Activated T-helper 2 cell treated with anti-CD3 and anti-CD28 coated beads, Interferon-gamma antibody, Interleukin-2, Interleukin-4, amounts not matched to agents 10 μg/mL and 5 μg/mL and 100 μg/mL, durations not matched to agents 14 hours and 24 hours and 36 hours (primary cell): ENCODE measurements at regions not wholly inside any gene's neighbourhood (a gene's known extent, or its start where the extent isn't known, plus 50 kb on each side); places are given as distances from the start of the nearest gene placed in this dataset.
"Not testable (repeated sequence)": the region's sequence is repeated elsewhere in the genome, so short reads cannot be mapped to it uniquely, and the experiment has no call there.

Experiments used
- DNase-seq: peaks from one replicate; pipeline ENCODE4 v3.0.0; 2021; ENCODE audit warnings: low spot score
- H3K27ac Mint-ChIP-seq: one replicate; pipeline ENCODE4 v1.8.0; 2021; ENCODE audit warnings: mixed read lengths
- H3K27me3 Mint-ChIP-seq: one replicate; pipeline ENCODE4 v1.8.0; 2021; ENCODE audit warnings: low read depth, mixed read lengths
- H3K36me3 Mint-ChIP-seq: one replicate; pipeline ENCODE4 v1.8.0; 2021; ENCODE audit warnings: low read depth, mixed read lengths
- H3K4me1 Mint-ChIP-seq: one replicate; pipeline ENCODE4 v1.8.0; 2021; ENCODE audit warnings: low read depth, mixed read lengths
- H3K4me3 Mint-ChIP-seq: one replicate; pipeline ENCODE4 v1.8.0; 2021; ENCODE audit warnings: low read depth, mild to moderate bottlenecking, moderate library complexity, mixed read lengths
- H3K9me3 Mint-ChIP-seq: one replicate; pipeline ENCODE4 v1.8.0; 2021; ENCODE audit warnings: mixed read lengths
- intact Hi-C: fragments of 100-400 bp; cut with micrococcal nuclease; formaldehyde crosslinking; loops from one replicate; pipeline ENCODE4 v1.15.1; 2023

DNA sequence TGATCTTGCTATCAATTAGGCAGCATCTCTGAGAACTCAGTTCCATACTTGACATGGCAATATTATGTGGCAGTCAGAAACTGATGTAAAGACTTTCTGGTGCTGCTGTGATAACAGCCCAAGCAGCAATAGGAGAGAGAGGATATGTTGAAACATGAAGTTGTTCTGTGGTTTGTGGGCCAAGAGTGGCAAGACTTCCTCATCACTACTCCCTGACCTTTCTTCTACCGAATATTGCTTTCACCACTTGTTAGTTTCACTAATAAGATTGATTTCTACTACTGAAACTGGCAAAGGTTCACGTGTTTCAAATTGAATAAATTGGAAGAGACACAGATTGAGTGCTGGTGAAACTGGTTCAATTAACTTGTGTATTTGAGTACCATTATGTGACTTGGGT is 852.6 kb upstream of the RAG2 start:
- peaks cover 11% of the 10 kb centered on the region for H3K9me3 Mint-ChIP-seq
- H3K4me1 Mint-ChIP-seq, result no peaks in the 10 kb centered on the region
- no peak overlapping the region for H3K4me3 Mint-ChIP-seq
- no peak for DNase-seq
- H3K27ac Mint-ChIP-seq, result no peak overlapping the region
- no peaks in the 10 kb centered on the region for H3K27me3 Mint-ChIP-seq
- H3K36me3 Mint-ChIP-seq, result no peaks in the 10 kb centered on the region
- intact Hi-C loops, result no loop called here

DNA sequence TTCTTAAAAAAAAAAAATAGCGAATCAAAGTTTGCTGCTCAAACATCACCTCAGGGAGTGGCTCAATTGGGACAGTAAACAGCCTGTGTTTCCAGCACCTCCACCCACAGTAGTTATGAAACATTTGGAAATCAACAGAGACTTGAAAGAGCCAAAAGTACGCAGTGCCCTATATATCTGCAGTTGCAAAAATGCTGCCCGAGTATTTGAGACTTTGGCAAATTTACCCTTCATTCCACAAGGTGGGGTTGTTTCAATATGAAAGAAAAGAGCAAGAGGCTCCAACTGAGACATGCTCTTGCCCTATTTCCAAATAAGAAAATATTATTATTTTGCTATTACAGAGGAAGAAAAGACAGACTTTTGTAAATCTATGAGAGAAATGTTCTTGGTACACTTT is 851.1 kb upstream of the RAG2 start:
- Mint-ChIP-seq H3K36me3 (no peaks in the 10 kb centered on the region), H3K4me1 (no peaks in the 10 kb centered on the region), H3K4me3 (no peak overlapping the region), H3K27ac (no peak overlapping the region), H3K27me3 (no peaks in the 10 kb centered on the region), H3K9me3 (peaks cover 12% of the 10 kb centered on the region)
- no peak for DNase-seq
- intact Hi-C loops, result no loop called here

DNA sequence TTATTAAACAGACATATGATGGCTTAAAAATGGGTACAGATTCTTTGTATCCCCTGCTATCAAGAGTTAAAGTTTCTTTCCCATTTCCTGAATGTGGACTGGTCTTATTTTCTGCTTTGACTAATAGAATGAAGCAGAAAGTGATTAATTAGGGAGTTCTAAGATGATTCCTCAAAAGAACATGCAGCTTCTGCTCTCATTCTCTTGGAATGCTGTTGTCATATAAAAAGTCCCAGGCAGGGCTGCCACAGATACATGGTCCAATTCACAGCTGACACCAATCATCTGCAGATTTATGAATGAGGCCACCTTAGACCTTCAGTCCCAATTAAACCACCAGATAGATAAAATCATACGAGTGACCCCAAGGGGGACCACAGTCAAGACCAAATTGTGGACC is 844.5 kb upstream of the RAG2 start:
- H3K27ac Mint-ChIP-seq, result no peak overlapping the region
- H3K27me3 Mint-ChIP-seq, result no peaks in the 10 kb centered on the region
- no peak overlapping the region for H3K4me3 Mint-ChIP-seq
- intact Hi-C loops, result no loop called here
- DNase-seq, result no peak
- H3K9me3 Mint-ChIP-seq, result peaks cover 14% of the 10 kb centered on the region
- no peaks in the 10 kb centered on the region for H3K36me3 Mint-ChIP-seq
- H3K4me1 Mint-ChIP-seq, result no peaks in the 10 kb centered on the region

DNA sequence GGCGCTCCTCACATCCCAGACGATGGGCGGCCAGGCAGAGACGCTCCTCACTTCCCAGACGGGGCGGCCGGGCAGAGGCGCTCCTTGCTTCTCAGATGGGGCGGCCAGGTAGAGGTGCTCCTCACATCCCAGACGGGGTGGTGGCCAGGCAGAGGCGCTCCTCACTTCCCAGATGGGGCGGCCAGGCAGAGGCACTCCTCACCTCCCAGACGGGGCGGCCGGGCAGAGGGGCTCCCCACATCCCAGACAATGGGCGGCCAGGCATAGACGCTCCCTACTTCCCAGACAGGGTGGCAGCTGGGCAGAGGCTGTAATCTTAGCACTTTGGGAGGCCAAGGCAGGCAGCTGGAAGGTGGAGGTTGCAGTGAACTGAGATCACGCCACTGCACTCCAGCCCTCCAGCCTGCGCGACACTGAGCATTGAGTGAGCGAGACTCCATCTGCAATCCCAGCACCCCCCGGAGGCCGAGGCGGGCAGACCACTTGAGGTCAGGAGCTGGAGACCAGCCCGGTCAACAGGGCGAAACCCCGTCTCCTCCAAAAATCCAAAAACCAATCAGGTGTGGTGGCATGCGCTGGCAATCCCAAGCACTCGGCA is 833.7 kb upstream of the RAG2 start:
- H3K36me3 Mint-ChIP-seq, H3K4me3 Mint-ChIP-seq, H3K27me3 Mint-ChIP-seq, intact Hi-C loops, DNase-seq, H3K27ac Mint-ChIP-seq, H3K4me1 Mint-ChIP-seq: not testable (repeated sequence)
- H3K9me3 Mint-ChIP-seq, result peaks cover 24% of the 10 kb centered on the region

DNA sequence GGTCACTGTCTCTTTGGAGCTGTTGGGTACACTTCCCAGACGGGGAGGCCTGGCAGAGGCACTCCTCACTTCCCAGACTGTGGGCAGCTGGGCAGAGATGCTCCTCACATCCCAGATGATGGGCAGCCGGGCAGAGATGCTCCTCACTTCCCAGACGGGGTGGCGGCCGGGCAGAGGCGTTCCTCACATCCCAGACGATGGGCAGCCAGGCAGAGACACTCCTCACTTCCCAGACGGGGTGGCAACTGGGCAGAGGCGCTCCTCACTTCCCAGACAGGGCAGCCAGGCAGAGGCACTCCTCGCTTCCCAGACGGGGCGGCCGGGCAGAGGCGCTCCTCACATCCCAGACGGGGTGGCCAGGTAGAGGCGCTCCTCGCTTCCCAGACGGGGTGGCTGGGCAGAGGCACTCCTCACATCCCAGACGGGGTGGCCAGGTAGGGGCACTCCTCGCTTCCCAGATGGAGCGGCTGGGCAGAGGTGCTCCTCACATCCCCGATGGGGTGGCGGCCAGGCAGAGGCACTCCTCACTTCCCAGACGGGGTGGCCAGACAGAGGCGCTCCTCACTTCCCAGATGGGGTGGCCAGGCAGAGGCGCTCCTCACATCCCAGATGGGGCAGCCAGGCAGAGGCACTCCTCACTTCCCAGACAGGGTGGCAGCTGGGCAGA is 833.1 kb upstream of the RAG2 start:
- DNase-seq, H3K27me3 Mint-ChIP-seq, H3K27ac Mint-ChIP-seq, H3K4me3 Mint-ChIP-seq, intact Hi-C loops, H3K4me1 Mint-ChIP-seq, H3K36me3 Mint-ChIP-seq: not testable (repeated sequence)
- H3K9me3 Mint-ChIP-seq, result peaks cover 27% of the 10 kb centered on the region

DNA sequence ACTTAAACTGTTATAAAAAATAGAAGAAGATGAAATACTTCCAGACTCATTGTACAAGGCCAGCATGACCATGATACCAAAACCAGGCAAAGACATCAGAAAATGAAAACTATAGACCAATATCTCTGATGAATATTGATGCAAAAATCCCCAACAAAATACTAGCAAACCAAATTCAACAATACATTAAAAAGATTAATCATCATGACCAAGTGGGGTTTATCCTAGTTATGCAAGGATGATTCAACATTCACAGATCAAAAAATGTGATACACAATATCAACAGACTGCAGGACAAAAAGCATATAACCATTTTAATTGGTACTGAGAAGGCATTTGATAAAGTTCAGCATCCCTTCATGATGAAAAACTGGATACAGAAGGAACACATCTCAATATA is 824.5 kb upstream of the RAG2 start:
- Mint-ChIP-seq H3K27me3 (no peaks in the 10 kb centered on the region), H3K9me3 (peaks cover 44% of the 10 kb centered on the region), H3K4me1 (no peaks in the 10 kb centered on the region), H3K36me3 (no peaks in the 10 kb centered on the region), H3K4me3 (no peak overlapping the region), H3K27ac (no peak overlapping the region)
- intact Hi-C loops, result no loop called here
- no peak for DNase-seq

DNA sequence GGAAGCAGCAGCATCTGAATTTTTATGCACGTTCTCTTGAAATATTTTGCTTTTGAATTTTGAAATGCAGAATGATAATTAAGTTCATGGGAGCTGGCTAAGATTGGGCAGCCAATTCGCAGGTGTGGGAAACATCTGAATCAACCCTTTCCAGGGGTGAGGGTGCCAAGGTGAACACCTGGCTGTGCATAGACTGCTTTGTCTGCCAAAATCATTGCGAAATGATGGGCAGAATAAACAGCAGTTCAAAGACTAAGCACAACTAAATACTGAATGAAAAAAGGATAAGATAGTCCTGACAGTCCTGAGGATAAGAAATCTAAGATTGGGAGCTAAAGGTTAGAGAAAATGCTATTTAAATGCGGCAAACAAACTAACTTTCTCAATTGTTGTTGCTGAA is 813.3 kb upstream of the RAG2 start:
- intact Hi-C loops, result no loop called here
- Mint-ChIP-seq H3K4me3 (no peak overlapping the region), H3K27me3 (no peaks in the 10 kb centered on the region), H3K36me3 (no peaks in the 10 kb centered on the region), H3K27ac (no peak overlapping the region), H3K4me1 (no peaks in the 10 kb centered on the region), H3K9me3 (peaks cover 23% of the 10 kb centered on the region)
- DNase-seq, result no peak

DNA sequence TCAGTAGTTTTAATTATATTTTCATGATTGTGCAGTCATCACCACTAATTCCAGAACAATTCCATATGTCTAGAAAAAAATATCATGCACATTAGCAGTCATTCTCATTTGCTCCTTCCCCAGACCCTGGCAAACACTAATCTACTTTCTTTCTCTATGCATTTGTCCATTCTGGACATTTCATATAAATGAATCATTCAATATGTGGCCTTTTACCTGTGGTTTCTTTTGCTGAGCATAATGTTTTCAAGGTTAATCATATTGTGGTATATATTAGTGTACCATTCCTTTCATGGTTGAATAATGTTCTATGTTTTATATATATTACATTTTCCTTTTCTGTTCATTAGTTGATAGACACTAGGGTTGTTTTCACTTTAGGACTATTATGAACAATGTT is 811.1 kb upstream of the RAG2 start:
- peaks cover 22% of the 10 kb centered on the region for H3K9me3 Mint-ChIP-seq
- intact Hi-C loops, result no loop called here
- no peaks in the 10 kb centered on the region for H3K36me3 Mint-ChIP-seq
- no peak for DNase-seq
- no peaks in the 10 kb centered on the region for H3K27me3 Mint-ChIP-seq
- no peaks in the 10 kb centered on the region for H3K4me1 Mint-ChIP-seq
- no peak overlapping the region for H3K27ac Mint-ChIP-seq
- H3K4me3 Mint-ChIP-seq, result no peak overlapping the region

DNA sequence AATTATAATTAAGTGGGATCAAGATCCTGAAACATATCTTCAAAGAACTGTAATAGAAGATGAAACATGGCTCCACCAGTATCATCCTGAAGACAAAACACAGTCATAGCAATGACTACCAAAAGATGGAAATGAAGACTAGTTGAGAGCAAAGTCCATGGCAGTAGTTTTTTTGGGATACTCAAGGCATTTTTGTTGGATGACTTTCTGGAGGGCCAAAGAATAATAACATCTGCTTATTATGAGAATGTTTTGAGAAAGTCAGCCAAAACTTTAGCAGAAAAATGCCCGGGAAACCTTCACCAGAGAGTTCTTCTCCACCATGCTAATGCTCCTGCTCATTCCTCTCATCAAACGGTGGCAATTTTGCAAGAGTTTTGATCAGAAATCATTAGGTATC is 809.4 kb upstream of the RAG2 start:
- intact Hi-C loops, result no loop called here
- Mint-ChIP-seq H3K36me3 (no peaks in the 10 kb centered on the region), H3K27me3 (no peaks in the 10 kb centered on the region), H3K9me3 (peaks cover 30% of the 10 kb centered on the region), H3K4me3 (no peak overlapping the region), H3K27ac (no peak overlapping the region), H3K4me1 (no peaks in the 10 kb centered on the region)
- DNase-seq, result no peak

DNA sequence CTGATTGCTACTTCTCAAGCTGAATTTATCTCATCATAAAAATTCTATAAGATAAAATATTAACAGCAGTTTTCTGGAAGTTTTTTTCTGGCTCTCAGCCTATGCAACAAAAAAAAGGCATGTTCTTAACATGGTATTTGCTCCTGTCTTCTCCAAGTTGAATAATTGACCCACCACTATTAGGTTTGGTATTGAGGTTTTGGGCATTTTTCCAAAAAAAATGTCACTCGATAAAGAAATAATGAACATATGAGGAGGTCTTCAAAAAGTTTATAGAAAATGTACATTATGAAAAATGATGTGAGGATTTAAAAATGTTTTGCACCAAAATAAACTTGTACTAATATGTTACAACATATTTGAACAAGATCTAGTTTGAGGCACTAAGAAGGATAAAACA is 808.6 kb upstream of the RAG2 start:
- Mint-ChIP-seq H3K27me3 (no peaks in the 10 kb centered on the region), H3K4me1 (no peaks in the 10 kb centered on the region), H3K36me3 (no peaks in the 10 kb centered on the region), H3K27ac (no peak overlapping the region), H3K9me3 (peaks cover 32% of the 10 kb centered on the region), H3K4me3 (no peak overlapping the region)
- DNase-seq, result no peak
- intact Hi-C loops, result no loop called here

DNA sequence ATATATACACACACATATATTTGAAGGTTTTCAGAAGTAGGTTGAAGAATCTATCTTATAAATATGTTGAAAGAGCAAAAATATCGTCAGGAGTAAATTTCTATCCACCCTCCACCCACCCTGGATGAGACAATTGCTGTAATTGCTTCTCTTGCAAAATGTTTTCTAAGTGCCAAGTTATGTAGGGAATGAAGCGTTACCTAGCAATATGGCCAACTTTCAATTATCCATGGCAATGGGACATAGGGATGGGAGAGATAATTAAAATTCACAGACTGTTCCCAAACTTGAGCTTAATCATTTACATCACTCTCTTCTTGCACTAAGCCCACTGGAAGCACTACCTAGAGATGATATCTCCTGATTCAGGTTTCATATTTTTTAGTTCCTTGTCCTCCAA is 806.2 kb upstream of the RAG2 start:
- no peaks in the 10 kb centered on the region for H3K27me3 Mint-ChIP-seq
- H3K9me3 Mint-ChIP-seq, result peaks cover 31% of the 10 kb centered on the region
- no peak overlapping the region for H3K4me3 Mint-ChIP-seq
- no peaks in the 10 kb centered on the region for H3K36me3 Mint-ChIP-seq
- no peaks in the 10 kb centered on the region for H3K4me1 Mint-ChIP-seq
- no peak for DNase-seq
- intact Hi-C loops, result no loop called here
- no peak overlapping the region for H3K27ac Mint-ChIP-seq

DNA sequence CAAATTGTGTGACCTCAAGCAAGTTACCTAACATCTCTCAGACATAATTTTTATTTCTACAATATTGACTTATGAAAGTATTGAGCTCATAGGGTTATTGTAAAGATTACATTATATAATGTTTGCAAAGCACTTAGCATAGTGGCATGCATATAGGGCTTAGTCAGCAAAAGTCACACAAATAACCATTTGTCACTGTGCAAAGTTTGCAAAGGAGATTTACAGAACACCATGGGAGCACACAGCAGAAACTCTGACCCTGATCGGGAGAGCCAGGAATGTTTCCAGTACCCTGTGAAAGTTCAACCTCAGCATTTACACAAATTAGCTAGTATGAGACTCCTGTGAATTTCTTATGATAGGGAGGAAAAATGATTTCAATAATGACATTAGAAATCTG is 804.6 kb upstream of the RAG2 start:
- Mint-ChIP-seq H3K27me3 (no peaks in the 10 kb centered on the region), H3K36me3 (no peaks in the 10 kb centered on the region), H3K9me3 (peaks cover 33% of the 10 kb centered on the region), H3K4me1 (no peaks in the 10 kb centered on the region), H3K4me3 (no peak overlapping the region), H3K27ac (no peak overlapping the region)
- no peak for DNase-seq
- intact Hi-C loops, result no loop called here

DNA sequence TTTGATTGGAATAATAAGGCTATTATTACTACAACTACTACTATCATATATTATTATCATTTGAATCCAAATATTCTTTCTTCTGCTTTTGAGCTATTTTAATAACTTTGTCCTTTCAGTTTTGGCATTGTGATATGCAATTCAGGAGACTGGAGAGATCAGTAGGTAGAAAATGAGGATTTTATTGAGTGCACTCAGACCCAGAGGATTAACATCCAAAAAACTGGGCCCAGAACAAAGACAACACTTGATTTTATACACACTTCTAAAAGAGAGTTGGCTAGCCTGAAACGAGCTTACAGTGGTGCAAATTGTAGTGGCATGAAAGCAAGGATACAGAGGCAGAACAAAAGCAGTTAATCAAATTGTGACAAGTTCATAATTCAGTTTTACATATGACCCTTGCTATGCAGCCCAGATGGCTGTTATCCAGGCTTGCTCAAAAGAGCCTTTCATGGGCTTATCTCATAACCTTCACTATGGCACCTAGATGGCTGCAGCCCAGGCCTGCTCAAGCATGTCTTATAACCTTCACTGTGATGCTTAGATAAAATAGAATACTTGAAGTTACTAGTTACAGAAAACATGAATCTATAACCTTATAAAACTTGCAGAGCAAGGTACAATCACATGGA is 796.3 kb upstream of the RAG2 start:
- H3K4me1 Mint-ChIP-seq, result no peaks in the 10 kb centered on the region
- no peaks in the 10 kb centered on the region for H3K36me3 Mint-ChIP-seq
- H3K27ac Mint-ChIP-seq, result no peak overlapping the region
- no peak overlapping the region for H3K4me3 Mint-ChIP-seq
- peaks cover 56% of the 10 kb centered on the region for H3K9me3 Mint-ChIP-seq
- no peak for DNase-seq
- no peaks in the 10 kb centered on the region for H3K27me3 Mint-ChIP-seq
- intact Hi-C loops, result no loop called here
